HG03280 (cell line): ENCODE measurements at regions not wholly inside any gene's neighbourhood (a gene's known extent, or its start where the extent isn't known, plus 50 kb on each side); places are given as distances from the start of the nearest gene placed in this dataset.
"Not testable (repeated sequence)": the region's sequence is repeated elsewhere in the genome, so short reads cannot be mapped to it uniquely, and the experiment has no call there.

Experiments used
- ATAC-seq: cut with Tn5 transposase; IDR thresholded peaks from one replicate; pipeline ENCODE4 v1.9.1; 2021; ENCODE audit warnings: mild to moderate bottlenecking, moderate library complexity; ENCODE audit not compliant: unreplicated experiment

DNA sequence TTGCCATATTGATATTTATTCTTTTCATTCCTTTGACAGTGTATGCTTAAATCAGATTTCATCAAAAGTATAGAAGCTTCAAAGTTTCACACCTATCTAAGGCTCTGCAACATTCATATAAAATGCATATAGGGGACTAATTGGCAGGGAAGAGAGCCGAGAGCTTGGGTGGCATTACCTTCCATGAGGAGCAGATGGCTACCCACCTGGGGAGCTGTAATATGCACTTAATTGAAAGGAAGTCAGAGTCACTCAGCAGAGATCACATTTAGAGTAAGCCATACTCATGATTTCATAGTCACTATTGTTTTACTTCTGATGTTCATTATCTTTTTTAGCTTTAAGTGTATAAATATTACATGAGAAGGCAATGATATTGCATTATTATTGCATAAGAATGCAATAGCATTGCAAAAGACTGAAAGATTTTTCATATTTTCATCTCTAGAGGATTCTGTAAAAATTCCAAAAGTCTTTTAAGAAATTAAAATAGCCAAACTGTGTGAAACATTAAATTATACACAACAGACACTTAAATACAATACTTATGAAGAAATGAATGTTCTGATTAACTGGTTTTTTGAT, 1305.2 kb downstream of the EPHA7 start:
- no peak for ATAC-seq

DNA sequence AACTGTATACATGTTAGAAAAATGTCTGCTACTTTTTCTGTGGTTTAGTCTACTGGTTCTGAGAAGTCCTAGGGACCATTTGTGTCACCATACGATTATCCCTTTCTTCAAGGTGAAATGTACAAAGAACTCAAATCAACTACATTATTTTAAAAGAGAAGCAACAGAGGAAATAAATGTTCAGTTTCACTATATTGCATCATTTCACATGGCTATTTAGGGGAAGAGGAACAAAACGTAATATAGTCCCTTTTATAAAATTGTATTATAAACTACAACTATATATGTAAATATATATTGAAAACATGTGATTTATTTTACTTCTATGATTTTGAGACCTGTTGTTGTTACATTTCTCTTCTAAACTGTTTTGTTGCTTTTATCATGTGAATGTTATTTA, 1308.0 kb downstream of the EPHA7 start:
- ATAC-seq, result no peak

DNA sequence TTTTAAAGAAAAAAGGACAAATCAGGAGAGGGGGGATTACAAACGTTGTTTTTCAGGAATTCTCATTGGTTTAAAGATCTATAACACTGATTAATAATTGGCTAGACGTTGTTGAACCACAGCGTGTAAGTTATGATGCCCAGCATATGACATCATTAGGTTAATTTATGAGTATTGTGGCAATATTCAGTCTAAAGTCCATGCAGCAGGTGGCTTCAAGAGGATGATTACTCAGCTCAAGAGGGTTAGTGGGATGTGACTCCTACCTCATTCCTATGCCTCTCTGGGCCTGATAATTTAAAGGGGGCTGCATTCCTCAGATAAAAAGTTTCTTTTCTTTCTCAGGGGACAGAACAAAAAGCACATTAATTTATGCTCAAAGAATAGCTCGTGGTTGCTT, 1309.0 kb downstream of the EPHA7 start:
- ATAC-seq, result no peak

DNA sequence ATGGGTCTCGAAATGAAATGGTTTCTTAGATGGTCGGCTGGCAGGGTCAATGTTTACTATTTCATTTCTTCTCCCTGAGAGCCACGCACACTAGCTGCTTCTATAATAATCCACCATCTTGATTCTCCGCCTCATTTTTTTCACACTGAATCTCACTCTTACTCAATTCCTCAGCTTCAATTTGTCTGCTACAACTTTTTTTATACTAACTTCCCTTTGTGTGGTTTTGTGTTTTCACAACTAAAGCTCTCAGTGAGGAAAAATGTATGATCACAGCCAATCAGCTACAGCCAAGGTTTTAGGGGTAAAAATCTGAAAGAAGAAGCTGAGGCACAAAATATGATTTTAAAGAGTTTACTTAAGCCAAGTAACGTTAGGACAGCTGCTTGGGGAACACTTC, 1309.4 kb downstream of the EPHA7 start:
- no peak for ATAC-seq

DNA sequence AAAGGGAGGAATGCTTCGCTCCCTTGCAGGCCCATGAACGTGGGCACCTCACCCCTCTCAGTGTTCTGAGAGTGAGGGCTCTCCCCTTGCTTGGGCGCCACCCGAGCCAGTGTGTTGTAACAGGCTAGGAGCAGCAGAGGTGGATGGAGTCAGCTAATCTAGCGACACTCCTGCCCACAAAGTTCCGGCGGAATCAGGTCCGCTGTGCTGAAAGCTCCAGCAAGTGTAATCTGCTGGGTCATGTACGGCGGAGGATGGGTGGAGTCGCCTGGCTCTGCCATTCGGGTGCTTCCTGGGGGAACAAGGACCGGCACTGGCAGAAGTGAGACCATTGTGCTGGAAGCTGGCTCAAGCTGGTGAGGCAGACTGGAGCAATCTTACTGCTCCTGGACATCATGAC, 1310.1 kb downstream of the EPHA7 start:
- no peak for ATAC-seq

DNA sequence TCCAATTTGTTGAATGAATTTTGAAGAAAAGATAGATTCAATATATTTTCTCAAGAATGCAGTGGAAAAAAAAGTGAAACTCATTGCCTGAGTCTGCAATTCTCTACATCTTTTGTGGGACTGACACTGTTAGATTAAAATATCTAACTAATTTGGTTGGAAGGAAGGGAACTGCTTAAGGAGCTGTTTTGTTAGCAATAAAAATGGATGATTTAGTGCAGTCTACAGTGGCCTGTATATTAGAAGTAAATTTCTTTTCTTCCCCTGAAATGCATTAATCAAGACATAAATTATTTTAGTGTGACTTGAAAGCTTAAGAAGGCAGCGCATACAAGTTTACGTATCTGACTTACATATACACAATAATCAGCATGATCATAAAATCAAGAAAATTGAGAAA, 1332.6 kb downstream of the EPHA7 start:
- no peak for ATAC-seq

DNA sequence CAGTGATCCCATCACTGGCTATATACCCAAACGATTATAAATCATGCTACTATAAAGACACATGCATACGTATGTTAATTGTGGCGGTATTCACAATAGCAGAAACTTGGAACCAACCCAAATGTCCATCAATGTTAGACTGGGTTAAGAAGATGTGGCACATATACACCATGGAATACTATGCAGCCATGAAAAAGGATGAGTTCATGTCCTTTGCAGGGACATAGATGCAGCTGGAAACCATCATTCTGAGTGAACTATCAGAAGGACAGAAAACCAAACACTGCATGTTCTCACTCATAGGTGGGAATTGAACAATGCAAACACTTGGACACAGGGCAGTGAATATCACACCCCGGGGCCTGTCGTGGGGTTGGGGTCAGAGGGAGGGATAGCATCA, 1335.4 kb downstream of the EPHA7 start:
- ATAC-seq, result not testable (repeated sequence)

DNA sequence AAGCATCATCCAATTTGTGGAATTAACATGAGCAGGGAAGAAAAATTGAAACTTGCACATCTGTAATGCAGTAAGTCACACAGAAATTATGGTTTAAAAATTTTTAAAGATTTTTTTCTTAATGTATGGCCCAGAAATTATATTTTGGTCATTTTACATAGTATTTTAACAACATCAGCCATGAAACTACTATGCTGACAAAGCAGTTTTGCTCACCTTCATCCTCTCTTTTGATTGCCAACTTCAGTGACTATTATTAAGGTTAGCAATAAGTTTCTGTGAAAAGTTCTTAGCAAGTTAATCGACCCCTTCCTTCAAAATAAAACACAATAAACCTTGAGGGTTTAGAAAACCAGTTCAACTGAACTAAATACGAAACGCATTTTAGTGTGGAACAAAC, 1347.0 kb downstream of the EPHA7 start:
- ATAC-seq, result no peak

DNA sequence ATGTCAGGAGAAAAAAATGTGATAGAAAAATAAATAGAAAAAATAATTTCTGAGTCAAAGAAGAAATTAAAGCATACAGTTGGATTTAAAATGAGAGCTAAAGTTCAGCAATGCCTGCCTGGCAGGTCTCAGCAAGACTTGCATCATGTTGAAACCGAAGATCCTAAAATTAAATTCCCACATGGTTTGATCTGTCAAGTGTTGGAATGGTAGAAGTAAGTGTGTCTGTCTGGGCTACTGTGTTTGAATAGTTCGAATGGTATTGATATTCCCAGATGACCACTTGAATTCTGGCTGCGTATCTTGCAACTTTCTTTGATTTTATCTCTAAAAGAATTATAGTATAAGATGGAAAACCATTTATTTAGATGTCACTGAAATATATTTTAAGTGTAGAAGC, 1349.6 kb downstream of the EPHA7 start:
- ATAC-seq, result no peak

DNA sequence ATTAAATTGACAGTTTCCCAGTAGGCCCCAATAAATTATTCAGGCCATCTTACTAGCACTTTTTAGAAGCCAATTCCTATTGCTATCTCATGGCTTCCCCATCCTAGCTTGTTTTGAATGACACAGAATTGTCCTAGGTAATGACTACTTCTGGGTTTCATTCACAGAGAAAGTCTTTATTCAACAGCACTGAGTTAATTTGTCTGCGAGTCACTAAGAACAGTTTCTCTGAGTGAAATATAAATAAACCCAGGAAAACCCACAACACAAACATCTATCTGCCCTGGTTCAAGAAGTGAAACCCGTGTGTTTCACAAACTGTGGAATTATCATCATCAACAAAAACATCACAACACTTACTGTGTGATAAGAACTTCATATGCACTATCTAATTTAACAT, 1366.8 kb downstream of the EPHA7 start:
- no peak for ATAC-seq

DNA sequence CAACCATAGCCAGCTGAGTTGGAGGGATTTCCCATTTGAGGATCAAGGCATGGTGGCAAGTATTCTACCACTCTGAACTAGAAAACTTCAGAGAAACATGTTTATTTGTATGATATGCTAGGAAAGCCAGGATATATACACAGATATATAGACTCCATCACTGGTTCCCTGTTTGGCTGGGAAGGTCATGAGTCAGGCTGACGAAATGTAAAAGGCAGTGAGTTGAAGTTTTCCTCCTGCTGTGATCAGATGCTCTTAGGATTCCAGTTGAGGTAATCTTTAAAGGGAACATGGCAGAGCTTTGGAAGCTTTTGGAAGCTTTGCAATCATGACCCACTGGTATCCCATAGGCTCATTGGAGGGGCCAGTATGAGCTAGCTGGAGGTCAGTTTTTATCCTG, 1369.1 kb downstream of the EPHA7 start:
- no peak for ATAC-seq

DNA sequence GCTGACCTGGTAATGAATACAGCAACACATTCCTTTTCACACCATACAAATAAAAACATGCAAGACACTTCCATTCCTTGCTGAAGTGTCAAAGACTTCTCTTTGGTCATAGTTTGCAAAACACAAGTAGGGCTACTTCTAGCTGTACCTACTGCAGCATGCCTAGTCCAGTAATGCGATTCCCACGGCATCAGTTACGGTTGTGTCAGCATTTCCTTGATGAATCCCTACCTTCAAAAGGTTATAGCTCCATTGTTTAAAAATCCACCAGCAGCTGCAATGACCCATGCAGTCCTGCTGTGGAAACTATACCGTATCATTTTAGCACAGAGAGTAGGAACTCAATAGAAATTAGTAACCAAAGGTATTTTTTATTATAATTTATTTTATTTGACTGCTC, 1371.5 kb downstream of the EPHA7 start:
- no peak for ATAC-seq

DNA sequence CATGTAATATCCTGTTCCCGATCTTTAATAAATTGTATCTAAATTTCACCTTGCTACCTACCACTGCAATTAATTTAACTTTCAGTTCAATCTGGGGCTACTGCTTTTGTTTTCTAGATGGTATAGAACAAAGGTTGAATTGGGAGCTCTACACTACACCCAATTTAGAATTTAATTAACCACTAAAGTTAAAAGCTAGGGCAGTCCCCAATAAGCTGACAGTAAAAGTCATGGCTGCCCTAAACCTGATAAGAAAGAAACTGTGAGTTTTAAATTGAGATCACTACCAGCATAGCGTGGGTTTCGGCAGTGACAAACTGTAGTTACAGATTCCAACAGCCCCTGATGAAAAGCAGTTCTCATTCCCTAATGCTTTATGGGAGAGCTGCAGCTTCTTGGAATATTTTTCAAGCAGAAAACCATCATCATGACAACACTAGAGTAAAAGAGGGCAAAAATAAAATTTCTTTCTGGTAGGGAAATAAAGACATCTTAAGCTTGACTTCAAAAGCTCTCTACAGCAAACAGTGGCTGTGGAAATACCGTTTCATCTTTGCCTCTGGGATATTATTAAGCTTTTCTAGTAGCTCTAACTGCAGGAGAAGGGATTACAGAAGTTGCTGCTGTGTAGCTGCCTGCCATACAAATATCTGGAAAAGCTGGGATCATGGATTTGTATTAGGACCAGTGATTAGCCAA, 1372.1 kb downstream of the EPHA7 start:
- no peak for ATAC-seq

DNA sequence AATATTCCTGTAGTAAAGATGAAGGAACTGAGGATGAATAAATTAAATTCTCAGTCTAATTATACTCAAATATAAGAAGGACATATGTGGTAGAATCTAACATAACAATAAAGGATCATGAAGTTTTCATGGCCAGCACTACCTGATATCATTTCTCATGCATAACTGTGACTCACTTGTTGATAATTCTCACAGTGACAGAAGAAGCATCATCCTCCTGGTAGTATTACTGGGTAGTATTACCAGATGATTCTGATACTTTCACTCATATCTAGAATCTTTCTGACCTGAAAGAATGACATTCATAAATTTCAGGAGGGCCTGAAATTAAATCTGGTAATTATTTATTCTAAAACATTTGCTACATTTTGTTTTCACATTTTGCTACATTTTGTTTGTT, 1375.0 kb downstream of the EPHA7 start:
- no peak for ATAC-seq

DNA sequence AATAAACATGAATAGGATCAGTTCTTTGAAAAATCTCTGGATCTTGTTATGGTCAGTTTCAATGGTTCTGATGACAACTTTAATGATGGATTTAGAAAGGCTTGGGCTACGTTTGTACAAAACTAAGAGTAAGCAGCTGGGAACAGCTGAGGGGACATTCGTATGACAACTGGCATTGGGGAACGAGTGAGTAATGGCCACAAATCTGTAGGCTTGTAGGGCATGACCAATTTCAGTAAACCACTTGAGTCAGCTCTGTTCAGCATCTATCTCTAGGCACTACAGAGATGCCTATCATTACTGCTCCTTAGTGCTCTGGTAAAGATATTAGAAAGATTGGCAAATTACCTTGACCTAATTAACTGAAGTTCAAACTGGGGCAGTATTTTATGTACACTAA, 1375.6 kb downstream of the EPHA7 start:
- no peak for ATAC-seq

DNA sequence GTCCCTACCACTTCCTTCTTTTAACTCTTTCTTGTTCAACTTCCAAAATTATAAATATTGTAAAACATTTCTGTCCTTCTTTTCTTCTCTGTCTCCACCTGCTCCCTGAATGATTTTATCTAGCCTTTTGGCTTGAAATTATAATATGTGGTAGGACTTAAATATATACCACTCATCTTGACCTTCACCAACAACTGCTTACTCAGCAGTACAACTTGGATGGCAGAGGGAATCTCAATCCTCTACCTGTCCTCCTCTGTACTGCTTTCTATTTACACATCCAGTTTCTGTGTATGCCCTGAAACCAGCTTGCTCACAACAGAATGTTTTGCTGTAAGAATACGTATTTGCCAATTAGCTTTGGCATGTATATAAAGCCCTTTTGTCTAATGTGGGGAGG, 1392.5 kb downstream of the EPHA7 start:
- ATAC-seq, result no peak

DNA sequence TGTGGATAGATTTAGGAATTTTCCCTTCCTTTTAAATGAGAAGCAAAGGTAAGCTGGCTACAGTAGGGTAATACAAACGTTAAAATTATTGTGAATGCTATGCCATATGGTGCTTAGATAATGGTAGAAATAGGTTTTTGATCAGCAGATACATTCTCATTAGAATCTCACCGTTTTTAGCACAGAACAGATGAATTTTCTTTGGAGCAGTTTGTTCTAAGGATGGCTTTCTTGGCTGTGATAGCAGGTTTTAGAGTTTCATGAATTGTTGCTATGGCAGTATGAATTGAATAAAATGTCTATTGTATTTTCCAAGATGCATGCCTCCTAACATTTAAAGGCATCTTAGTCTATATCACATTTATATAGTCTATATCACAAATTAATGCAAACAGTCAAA, 1394.5 kb downstream of the EPHA7 start:
- ATAC-seq, result no peak

DNA sequence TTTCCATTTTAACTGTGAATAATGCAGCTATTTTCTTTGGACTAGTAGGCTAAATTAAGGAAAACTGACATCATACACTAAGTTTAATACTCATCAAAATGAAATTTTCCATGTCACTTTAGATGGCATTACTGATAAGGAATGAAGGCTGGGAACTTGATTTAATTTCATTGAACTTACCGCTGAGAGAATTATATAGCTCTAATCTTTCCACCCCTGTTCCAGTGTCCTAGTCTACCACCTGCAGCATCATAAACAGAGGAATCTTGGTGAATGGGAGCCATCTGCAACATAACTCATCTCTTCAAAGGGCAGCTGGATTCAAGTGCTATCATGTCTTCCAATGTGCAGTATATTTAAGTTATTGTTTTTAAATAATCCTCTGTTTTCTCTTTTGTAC, 1395.2 kb downstream of the EPHA7 start:
- ATAC-seq, result no peak

DNA sequence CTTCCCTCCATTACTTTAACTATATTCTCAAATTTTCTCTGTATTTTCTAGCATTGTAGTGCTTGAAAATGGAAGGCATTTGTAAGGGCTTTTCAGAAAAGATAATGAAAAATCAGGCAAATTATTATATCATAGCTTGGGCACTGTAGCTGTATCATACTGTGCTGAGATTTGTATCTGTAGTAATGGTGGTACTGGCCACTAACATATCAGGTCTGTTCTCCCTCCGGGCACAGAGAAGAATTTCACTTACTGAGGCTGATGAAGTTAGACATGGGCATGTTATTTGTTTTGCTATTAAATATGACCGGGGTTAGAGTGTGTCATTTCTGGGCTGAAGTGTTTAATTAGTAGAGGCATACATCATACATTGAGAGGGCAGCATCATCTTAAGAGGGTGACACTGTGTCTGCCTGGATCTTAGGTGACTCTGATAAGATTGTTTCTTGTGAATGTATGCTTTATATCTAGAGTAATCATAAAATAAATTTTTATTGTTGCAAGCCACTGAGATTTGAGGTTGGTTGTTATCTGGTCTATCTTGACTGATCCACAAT, 1395.9 kb downstream of the EPHA7 start:
- no peak for ATAC-seq

DNA sequence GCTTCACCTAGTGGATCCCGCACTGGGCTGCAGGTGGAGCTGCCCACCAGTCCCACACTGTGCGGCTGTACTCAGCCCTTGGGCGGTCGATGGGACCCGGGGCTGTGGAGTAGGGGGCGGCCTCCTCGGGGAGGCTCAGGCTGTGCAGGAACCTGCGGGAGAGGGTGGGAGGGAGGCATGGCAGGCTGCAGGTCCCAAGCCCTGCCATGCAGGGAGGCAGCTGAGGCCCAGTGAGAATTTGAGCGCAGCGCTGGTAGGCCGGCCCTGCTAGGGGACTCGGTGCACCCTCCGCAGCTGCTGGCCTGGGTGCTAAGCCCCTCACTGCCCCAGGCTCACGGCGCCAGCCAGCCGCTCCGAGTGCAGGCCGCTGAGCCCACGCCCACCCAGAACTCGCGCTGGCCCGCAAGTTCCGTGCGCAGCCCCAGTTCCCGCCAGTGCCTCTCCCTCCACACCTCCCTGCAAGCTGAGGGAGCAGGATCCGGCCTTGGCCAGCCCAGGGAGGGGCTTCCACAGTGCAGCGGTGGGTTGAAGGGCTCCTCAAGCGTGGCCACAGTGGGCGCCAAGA, 1407.6 kb downstream of the EPHA7 start:
- ATAC-seq, result no peak

DNA sequence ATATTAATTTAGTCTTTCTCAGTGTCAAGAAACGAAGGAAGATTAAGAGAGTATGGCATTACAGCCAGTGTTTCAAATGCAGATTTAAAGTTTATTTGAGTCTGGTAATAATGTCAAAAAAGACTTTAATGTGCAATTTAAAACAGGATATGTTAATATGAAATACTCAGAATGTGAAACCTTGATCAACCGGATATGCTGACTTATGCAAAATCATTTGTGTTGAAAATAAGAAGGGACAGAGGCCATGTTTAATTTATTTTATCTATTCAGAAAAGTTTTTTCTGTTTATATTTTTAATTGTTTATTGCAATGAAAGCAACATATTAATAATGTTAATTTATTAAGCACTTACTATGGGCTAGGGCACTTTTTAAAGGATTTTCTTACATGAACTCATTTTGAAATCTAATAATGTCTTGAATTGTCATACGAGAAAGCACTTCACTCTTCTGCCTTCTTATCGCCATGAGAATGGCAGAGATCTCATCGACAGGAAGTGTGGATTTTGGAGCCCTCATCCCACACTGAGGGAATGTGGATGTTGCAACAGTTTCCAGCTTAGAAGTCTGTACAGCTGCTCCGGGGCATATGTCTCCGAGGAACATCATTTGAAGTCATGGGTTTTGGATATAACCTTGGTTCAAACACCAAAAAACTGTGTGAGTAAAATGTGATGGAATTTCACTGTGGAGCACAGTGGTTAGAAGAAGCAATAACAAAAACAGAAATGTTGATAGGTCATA, 1410.4 kb downstream of the EPHA7 start:
- ATAC-seq, result no peak

DNA sequence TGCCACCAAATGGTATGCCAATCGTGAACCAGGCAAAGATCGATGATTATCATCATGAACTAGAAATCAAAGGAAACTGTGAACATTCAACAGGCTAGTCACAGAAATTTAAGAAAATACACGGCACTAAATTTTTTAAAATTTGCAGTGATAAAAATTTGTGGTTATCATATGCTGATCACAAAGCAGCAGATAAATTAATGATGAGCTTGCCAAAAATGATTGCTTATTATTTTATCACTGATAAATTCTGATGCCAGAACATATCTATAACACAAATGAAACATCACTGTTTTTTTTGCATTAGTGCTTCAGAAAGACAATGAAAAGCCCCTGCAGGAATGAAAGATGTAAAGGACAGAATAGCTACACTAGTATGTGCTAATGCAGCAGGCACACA, 1413.2 kb upstream of the MAP3K7 start:
- ATAC-seq, result no peak
